Inflammatory macrophage treated with lipopolysaccharide for 4 hours (primary cell): ENCODE measurements at regions not wholly inside any gene's neighbourhood (a gene's known extent, or its start where the extent isn't known, plus 50 kb on each side); places are given as distances from the start of the nearest gene placed in this dataset.
A peak's percentile ranks its signal among the peaks of the same experiment; 100 is the strongest.

Source experiments
- DNase-seq: peaks from one replicate; pipeline ENCODE4 v3.0.0-alpha.2; 2020

GRCh38 chr3:5035113-5035512, 55.9 kb downstream of the BHLHE40 start:
- no peak for DNase-seq

- DNase-seq, result peak; percentile 68
These were observed 56.6 kb downstream of the BHLHE40 start for GRCh38 chr3:5035692-5036391.

GRCh38 chr3:5036392-5036766, 57.1 kb downstream of the BHLHE40 start:
- no peak for DNase-seq

GRCh38 chr3:5036858-5037257, 57.6 kb downstream of the BHLHE40 start:
- peak; percentile 92 for DNase-seq

- DNase-seq, result no peak
These were observed 60.3 kb downstream of the BHLHE40 start for GRCh38 chr3:5039585-5039984.

- DNase-seq, result no peak
These were observed 62.1 kb downstream of the BHLHE40 start for GRCh38 chr3:5041315-5041714.

GRCh38 chr3:5045961-5046360, 66.7 kb downstream of the BHLHE40 start:
- DNase-seq, result no peak

- DNase-seq, result no peak
These were observed 68.7 kb downstream of the BHLHE40 start for GRCh38 chr3:5047764-5048419.

GRCh38 chr3:5051772-5052171, 70.3 kb upstream of the ARL8B start:
- DNase-seq, result peak; percentile 16

GRCh38 chr3:5052247-5052646, 69.8 kb upstream of the ARL8B start:
- no peak for DNase-seq

GRCh38 chr3:5053021-5053831, 68.9 kb upstream of the ARL8B start:
- peak; percentile 78 for DNase-seq

GRCh38 chr3:5054098-5054497, 68.0 kb upstream of the ARL8B start:
- DNase-seq, result peak; percentile 79

- peak; percentile 21 for DNase-seq
These were observed 67.5 kb upstream of the ARL8B start for GRCh38 chr3:5054579-5054978.

- DNase-seq, result peak; percentile 84
These were observed 66.6 kb upstream of the ARL8B start for GRCh38 chr3:5055357-5056110.

- DNase-seq, result no peak
These were observed 66.0 kb upstream of the ARL8B start for GRCh38 chr3:5056111-5056391.

- peak; percentile 44 for DNase-seq
These were observed 64.8 kb upstream of the ARL8B start for GRCh38 chr3:5057272-5057671.

- peak; percentile 90 for DNase-seq
These were observed 64.2 kb upstream of the ARL8B start for GRCh38 chr3:5057857-5058324.

GRCh38 chr3:5058471-5058951, 63.6 kb upstream of the ARL8B start:
- DNase-seq, result no peak

GRCh38 chr3:5059782-5060181, 62.3 kb upstream of the ARL8B start:
- DNase-seq, result peak; percentile 50

- no peak for DNase-seq
These were observed 60.9 kb upstream of the ARL8B start for GRCh38 chr3:5061218-5061569.

- no peak for DNase-seq
These were observed 58.4 kb upstream of the ARL8B start for GRCh38 chr3:5063724-5064123.

GRCh38 chr3:5068531-5069050, 53.5 kb upstream of the ARL8B start:
- DNase-seq, result no peak

- no peak for DNase-seq
These were observed 52.5 kb upstream of the ARL8B start for GRCh38 chr3:5069627-5070026.
